RWPE2 (cell line): ENCODE measurements at regions not wholly inside any gene's neighbourhood (a gene's known extent, or its start where the extent isn't known, plus 50 kb on each side); places are given as distances from the start of the nearest gene placed in this dataset.
A peak's percentile ranks its signal among the peaks of the same experiment; 100 is the strongest.

Experiments
- ATAC-seq: fragments of 200-7000 bp; cut with Tn5 transposase; 3 replicates; pipeline ENCODE4 v1.9.1; 2021; ENCODE audit warnings: low read depth
- DNase-seq: peaks from one replicate; pipeline ENCODE4 v3.0.0-alpha.2; 2020; ENCODE audit warnings: low spot score
- H3K27ac ChIP-seq: fragments of 450-650 bp; 2 replicates; pipeline ENCODE4 v1.5.1; 2017; ENCODE audit warnings: mild to moderate bottlenecking; ENCODE audit not compliant: poor library complexity, severe bottlenecking
- H3K27me3 ChIP-seq: fragments of 250-450 bp; sonication (Bioruptor Pico); 2 replicates; pipeline ENCODE4 v1.5.1; 2021; ENCODE audit warnings: mild to moderate bottlenecking, moderate library complexity; ENCODE audit not compliant: insufficient read depth, poor library complexity, severe bottlenecking
- H3K36me3 ChIP-seq: fragments of 250-450 bp; sonication (Bioruptor Pico); 2 replicates; pipeline ENCODE4 v1.5.1; 2020; ENCODE audit warnings: low read depth, mild to moderate bottlenecking, moderate library complexity
- H3K4me1 ChIP-seq: fragments of 250-450 bp; sonication (Bioruptor Pico); 2 replicates; pipeline ENCODE4 v1.5.1; 2021; ENCODE audit warnings: mild to moderate bottlenecking, moderate library complexity; ENCODE audit not compliant: insufficient read depth, poor library complexity, severe bottlenecking
- H3K4me3 ChIP-seq: fragments of 250-450 bp; sonication (Bioruptor Pico); 2 replicates; pipeline ENCODE4 v1.5.1; 2021; ENCODE audit warnings: mild to moderate bottlenecking, moderate library complexity; ENCODE audit not compliant: severe bottlenecking
- H3K9me3 ChIP-seq: fragments of 250-450 bp; sonication (Bioruptor Pico); 2 replicates; pipeline ENCODE4 v1.5.1; 2021; ENCODE audit warnings: mild to moderate bottlenecking, moderate library complexity; ENCODE audit not compliant: severe bottlenecking
- CTCF ChIP-seq: fragments of 450-650 bp; IDR thresholded peaks from one replicate; pipeline ENCODE4 v1.5.1; 2017; ENCODE audit warnings: mild to moderate bottlenecking, moderate library complexity; ENCODE audit not compliant: poor library complexity, severe bottlenecking

- Histone ChIP-seq H3K27ac (no peak overlapping the region), H3K9me3 (no peaks in the 10 kb centered on the region), H3K4me1 (peaks cover 5% of the 10 kb centered on the region), H3K4me3 (no peak overlapping the region), H3K36me3 (no peaks in the 10 kb centered on the region), H3K27me3 (no peaks in the 10 kb centered on the region)
- TF ChIP-seq CTCF = no peak
- ATAC-seq (no peak), DNase-seq (no peak)
These were observed 89.9 kb downstream of the RHOB start for GRCh38 chr2:20536619-20537422.

DNA sequence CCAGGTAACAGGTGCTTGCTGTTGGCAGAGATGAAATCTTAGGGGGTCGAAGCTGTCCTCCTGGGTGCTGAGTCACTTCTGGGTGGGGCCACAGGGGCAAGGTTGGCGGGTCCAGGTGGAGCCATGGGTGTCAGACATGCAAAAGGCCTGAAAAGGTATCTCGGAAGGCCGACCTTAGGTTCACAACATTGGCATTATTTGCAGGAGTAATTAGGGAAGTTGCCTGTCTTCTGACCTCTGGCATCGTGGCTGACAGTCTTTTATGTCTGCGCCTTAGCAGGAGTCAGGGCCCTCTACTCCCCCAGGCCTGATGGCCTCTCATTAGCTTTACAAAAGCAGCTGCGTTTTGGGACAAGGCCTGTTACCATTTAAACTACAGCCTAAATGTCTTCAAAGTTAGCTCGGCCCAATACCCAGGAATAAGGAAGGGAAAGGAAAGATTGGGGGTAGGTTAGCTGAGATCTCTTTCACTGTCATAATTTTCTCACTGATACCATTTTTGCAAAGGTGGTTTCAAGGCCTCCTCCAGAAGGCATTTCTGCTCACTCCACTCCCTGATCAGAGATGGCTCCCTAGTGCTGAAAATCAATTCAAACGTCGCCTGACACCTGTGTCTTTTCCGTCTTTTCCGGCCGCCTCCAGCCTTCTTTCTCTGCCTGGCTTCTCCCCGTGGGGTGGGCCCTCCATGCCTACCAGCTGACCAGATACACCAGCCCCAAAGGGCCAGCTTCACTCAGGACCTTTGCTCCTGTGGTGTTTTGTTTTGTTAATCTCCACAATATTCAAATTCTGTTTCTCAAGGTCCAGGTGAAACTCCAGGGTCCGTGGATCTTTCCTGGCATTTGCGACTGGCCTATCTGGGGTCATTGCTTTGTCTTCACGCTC, 90.8 kb downstream of the RHOB start:
- H3K4me1 ChIP-seq = peaks cover 5% of the 10 kb centered on the region
- ATAC-seq = no peak
- no peak for TF ChIP-seq CTCF

DNA sequence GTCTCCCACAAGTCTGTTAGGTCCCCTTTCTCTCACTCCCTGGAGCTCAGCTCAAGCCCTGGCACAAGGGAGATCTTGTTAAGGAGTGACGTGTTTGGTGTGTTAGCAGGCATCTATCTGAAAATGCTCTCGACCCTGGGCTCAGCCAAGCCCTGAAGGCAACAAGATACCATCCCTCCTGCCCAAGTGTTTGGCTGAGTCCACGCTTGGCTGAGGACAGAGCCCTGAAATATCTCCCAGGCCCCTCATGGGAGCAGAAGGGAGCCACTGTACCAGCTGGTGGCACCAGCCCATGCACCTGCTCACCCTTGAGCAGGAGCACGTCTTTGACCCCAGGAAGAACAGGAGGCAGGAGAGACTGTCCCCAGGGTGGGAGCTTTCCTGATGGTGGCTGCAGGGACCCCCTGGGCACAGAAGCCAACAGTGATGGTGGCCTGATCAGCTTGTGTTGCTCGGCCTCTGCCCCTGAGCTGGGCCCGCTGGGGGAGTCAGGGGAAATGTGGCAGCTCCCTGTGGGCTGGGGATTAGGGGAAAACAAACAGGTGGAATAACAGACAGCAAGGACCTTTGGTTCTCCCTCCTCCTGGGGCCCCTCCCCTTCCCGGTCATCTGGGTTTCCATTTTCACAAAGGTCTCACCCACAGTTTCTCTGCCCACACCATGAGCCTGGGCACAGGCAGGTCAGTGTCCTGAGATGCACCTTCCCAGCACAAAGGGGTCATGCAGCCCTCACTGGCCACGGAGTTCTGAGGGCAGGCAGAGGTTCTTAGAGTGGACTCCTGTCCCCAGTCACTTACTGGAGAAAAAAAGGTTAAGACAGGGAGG, 91.6 kb downstream of the RHOB start:
- Histone ChIP-seq H3K4me1 (peaks cover 5% of the 10 kb centered on the region), H3K9me3 (no peaks in the 10 kb centered on the region), H3K27ac (no peak overlapping the region), H3K36me3 (no peaks in the 10 kb centered on the region), H3K4me3 (no peak overlapping the region), H3K27me3 (no peaks in the 10 kb centered on the region)
- ATAC-seq = no peak
- no peak for TF ChIP-seq CTCF
- peak; percentile 26 for DNase-seq

More for the DNA sequence above, 90.8 kb downstream of the RHOB start:
- Histone ChIP-seq H3K27ac (no peak overlapping the region), H3K4me3 (no peak overlapping the region), H3K36me3 (no peaks in the 10 kb centered on the region), H3K9me3 (no peaks in the 10 kb centered on the region), H3K27me3 (no peaks in the 10 kb centered on the region)
- no peak for DNase-seq

- no peak for TF ChIP-seq CTCF
- Histone ChIP-seq H3K36me3 (no peaks in the 10 kb centered on the region), H3K27me3 (no peaks in the 10 kb centered on the region), H3K4me3 (no peak overlapping the region), H3K4me1 (peaks cover 5% of the 10 kb centered on the region), H3K27ac (no peak overlapping the region), H3K9me3 (no peaks in the 10 kb centered on the region)
- DNase-seq (peak; percentile 23), ATAC-seq (no peak; the same call in 2 of the 3 replicates)
These were observed 92.4 kb downstream of the RHOB start for GRCh38 chr2:20539133-20539719.
